T-cell (primary cell): ENCODE measurements at regions not wholly inside any gene's neighbourhood (a gene's known extent, or its start where the extent isn't known, plus 50 kb on each side); places are given as distances from the start of the nearest gene placed in this dataset.

Source experiments
- ATAC-seq, 4 experiments: fragments of 200-7000 bp in 3 of 4; fragments of 150-1000 bp in 1 of 4; cut with Tn5 transposase; replicated peaks in 1 of 4; 1 replicate in 3 of 4; 2 replicates in 1 of 4; pipeline ENCODE4 v1.10.0; 2021; ENCODE audit warnings: moderate library complexity in 3 of 4, mild to moderate bottlenecking in 2 of 4, moderate number of reproducible peaks in 1 of 4
- CTCF ChIA-PET, 2 donors: fragments of 300-600 bp; sonication (Branson Sonifier 250); formaldehyde crosslinking; loops; one replicate each; lab custom pipeline; 2022; ENCODE audit warnings: antibody characterized with exemption in 2 of 2; lab: Charles Lee
- POLR2A ChIA-PET, 2 donors: fragments of 300-600 bp; sonication (Branson Sonifier 250); formaldehyde crosslinking; loops; one replicate each; lab custom pipeline; 2022; ENCODE audit warnings: antibody characterized with exemption in 2 of 2; lab: Charles Lee
- DNase-seq, 35 experiments: peaks; one replicate each; pipeline versions ENCODE4 v3.0.0 to v3.0.0-alpha.2; 2013 to 2023
- H3K27ac ChIP-seq: one replicate; pipeline ENCODE4 v1.5.1; 2013; ENCODE audit warnings: low read length
- H3K27me3 ChIP-seq, 2 experiments: replicated peaks in 1 of 2; 1 replicate in 1 of 2; 2 replicates in 1 of 2; pipeline versions ENCODE4 v1.6.1 to v1.7.0; 2013; ENCODE audit warnings: low read length in 1 of 2, mixed read lengths in 1 of 2; ENCODE audit not compliant: control insufficient read depth in 2 of 2, insufficient read depth in 2 of 2; ENCODE audit errors: extremely low read depth in 1 of 2
- H3K36me3 ChIP-seq, 2 donors: 1 replicate in 1 of 2; 2 replicates in 1 of 2; pipeline versions ENCODE4 v1.6.1 to v1.7.0; 2013; ENCODE audit warnings: low read length in 1 of 2; ENCODE audit not compliant: control insufficient read depth in 2 of 2, insufficient read depth in 1 of 2; ENCODE audit errors: extremely low read depth in 1 of 2
- H3K4me1 ChIP-seq, 2 experiments: 1 replicate in 1 of 2; 2 replicates in 1 of 2; pipeline versions ENCODE4 v1.6.1 to v1.7.0; 2013; ENCODE audit warnings: low read length in 2 of 2, mixed read lengths in 1 of 2; ENCODE audit not compliant: insufficient read depth in 2 of 2, control insufficient read depth in 1 of 2; ENCODE audit errors: extremely low read depth in 1 of 2
- H3K4me3 ChIP-seq, 2 donors: 1 replicate in 1 of 2; 2 replicates in 1 of 2; pipeline versions ENCODE4 v1.5.1 to v1.7.0; 2013; ENCODE audit warnings: mild to moderate bottlenecking in 2 of 2, low read length in 1 of 2, moderate library complexity in 1 of 2; ENCODE audit not compliant: control insufficient read depth in 1 of 2; ENCODE audit errors: extremely low read depth in 1 of 2
- H3K9me3 ChIP-seq: 2 replicates; pipeline ENCODE4 v1.7.0; 2013
- H3K27ac Mint-ChIP-seq, 2 donors: one replicate each; pipeline ENCODE4 v1.8.0; 2020 to 2021; ENCODE audit warnings: mild to moderate bottlenecking in 2 of 2, mixed read lengths in 2 of 2
- H3K27me3 Mint-ChIP-seq, 2 donors: one replicate each; pipeline ENCODE4 v1.8.0; 2021 to 2022; ENCODE audit warnings: mixed read lengths in 2 of 2
- H3K36me3 Mint-ChIP-seq: one replicate; pipeline ENCODE4 v1.8.0; 2021; ENCODE audit warnings: mixed read lengths
- H3K4me1 Mint-ChIP-seq, 3 donors: one replicate each; pipeline ENCODE4 v1.8.0; 2020 to 2022; ENCODE audit warnings: mixed read lengths in 3 of 3, mild to moderate bottlenecking in 1 of 3
- H3K4me3 Mint-ChIP-seq, 3 donors: one replicate each; pipeline ENCODE4 v1.8.0; 2020 to 2022; ENCODE audit warnings: mild to moderate bottlenecking in 3 of 3, mixed read lengths in 3 of 3, moderate library complexity in 3 of 3
- H3K9me3 Mint-ChIP-seq, 3 donors: one replicate each; pipeline ENCODE4 v1.8.0; 2020 to 2022; ENCODE audit warnings: mixed read lengths in 3 of 3
- WGBS: methylation state at CpG from one replicate; pipeline ENCODE4 v1.1.5; 2013; ENCODE audit warnings: missing lambda C conversion rate; ENCODE audit not compliant: insufficient coverage; 5-methylcytosine and 5-hydroxymethylcytosine counted together

DNA sequence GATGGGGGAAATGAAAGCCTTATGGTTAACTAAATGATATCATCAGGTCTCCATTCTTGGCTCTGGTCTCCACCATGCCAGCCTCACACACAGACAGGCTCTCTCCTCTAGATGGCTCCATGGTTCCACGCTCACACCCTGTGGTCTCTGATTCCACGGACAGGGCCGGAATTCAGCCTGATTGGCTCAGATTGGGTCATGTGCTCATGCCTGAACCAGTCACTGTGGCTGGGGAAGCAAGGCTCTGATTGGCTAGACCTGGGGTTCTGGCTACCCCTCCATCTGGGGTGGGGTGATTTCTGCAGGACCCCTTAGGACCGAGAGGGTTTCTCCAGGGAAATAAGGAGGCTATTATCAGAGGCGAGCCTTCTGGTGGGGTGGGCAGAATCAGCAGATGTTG lies 277.0 kb downstream of the PTPRU start:
- WGBS, result 54% methylated on average over 5 of the region's 5 CpGs
- H3K4me3 Mint-ChIP-seq, result no peak overlapping the region
- no peak for DNase-seq
- Histone ChIP-seq H3K27me3 (peaks cover 0 to 22% of the 10 kb centered on the region in 2 experiments), H3K4me3 (no peak overlapping the region), H3K9me3 (no peaks in the 10 kb centered on the region), H3K4me1 (no peaks in the 10 kb centered on the region), H3K36me3 (no peaks in the 10 kb centered on the region), H3K27ac (no peak overlapping the region)
- ATAC-seq, result no peak
- ChIA-PET CTCF (no interaction called here), POLR2A (no interaction called here)
- H3K27me3 Mint-ChIP-seq, result peaks cover 0 to 15% of the 10 kb centered on the region in 2 donors
- H3K9me3 Mint-ChIP-seq, result peaks cover 4 to 5% (median 5%) of the 10 kb centered on the region in 3 donors
- H3K36me3 Mint-ChIP-seq, result no peaks in the 10 kb centered on the region
- no peak overlapping the region for H3K27ac Mint-ChIP-seq
- no peaks in the 10 kb centered on the region for H3K4me1 Mint-ChIP-seq

DNA sequence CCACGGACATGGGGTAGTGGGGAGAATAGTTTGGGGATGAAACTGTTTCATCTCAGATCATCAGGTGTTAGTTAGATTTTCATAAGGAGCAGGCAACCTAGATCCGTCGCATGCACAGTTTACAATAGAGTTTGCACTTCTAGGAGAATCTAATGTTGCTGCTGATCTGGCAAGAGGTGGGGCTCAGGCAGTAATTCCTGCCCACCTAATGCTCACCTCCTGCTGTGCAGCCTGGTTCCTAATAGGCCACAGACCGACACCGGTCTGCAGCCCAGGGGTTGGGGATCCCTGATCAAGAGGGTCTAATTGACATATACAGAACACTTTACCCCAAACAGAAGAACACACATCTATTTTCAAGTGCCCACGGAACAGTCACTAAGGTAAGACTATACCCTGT lies 275.1 kb downstream of the PTPRU start:
- H3K4me3 ChIP-seq, result no peak overlapping the region
- H3K27me3 ChIP-seq, result peaks cover 0 to 23% of the 10 kb centered on the region in 2 experiments
- H3K4me1 ChIP-seq, result no peaks in the 10 kb centered on the region
- WGBS, result 100% methylated on average over 3 of the region's 6 CpGs
- Mint-ChIP-seq H3K4me3 (no peak overlapping the region), H3K9me3 (peaks cover 4 to 5% (median 5%) of the 10 kb centered on the region in 3 donors), H3K4me1 (no peaks in the 10 kb centered on the region), H3K36me3 (no peaks in the 10 kb centered on the region), H3K27me3 (peaks cover 6 to 24% of the 10 kb centered on the region in 2 donors), H3K27ac (no peak overlapping the region)
- DNase-seq (no peak), ATAC-seq (no peak)
- H3K27ac ChIP-seq, result no peak overlapping the region
- ChIA-PET CTCF (no interaction called here), POLR2A (no interaction called here)
- no peaks in the 10 kb centered on the region for H3K36me3 ChIP-seq
- no peaks in the 10 kb centered on the region for H3K9me3 ChIP-seq

DNA sequence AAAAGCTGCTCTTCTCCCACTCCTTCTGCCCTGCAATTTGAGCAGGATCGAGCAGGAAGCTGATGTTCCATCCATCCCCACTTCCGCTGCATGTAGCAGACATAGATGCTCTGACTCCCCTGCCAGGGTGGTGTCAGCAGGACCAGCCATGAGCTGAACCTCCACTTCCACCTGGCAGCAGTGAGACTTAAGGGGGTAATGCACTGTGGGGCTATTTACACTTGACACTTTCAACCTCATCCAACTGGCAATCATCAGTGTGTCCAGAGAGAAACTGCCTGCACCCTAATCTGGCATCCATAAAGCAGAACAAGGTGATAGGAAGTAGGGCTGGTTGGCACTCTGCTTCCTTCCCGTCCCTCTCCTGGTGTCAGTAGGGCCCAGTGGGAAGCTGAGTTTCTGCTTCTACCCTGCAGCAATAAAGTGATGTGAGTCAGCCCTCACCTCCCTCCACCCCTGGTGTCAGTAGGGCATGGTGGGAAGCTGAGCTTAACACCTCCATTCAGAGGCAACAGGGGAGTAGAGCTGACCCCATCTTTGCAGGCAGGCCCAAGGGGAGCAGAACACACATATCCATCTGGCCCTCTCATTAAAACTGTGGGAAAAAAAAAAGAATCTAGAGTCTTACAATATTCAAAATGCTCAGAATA lies 272.3 kb downstream of the PTPRU start:
- H3K4me3 Mint-ChIP-seq, result no peak overlapping the region
- ChIA-PET POLR2A (no interaction called here), CTCF (no interaction called here)
- WGBS, result no CpG with 5 or more reads among the region's 3 CpGs
- peaks cover 0 to 28% of the 10 kb centered on the region in 2 experiments for H3K27me3 ChIP-seq
- H3K9me3 ChIP-seq, result no peaks in the 10 kb centered on the region
- DNase-seq (no peak), ATAC-seq (no peak)
- H3K4me1 ChIP-seq, result no peaks in the 10 kb centered on the region
- H3K27ac Mint-ChIP-seq, result no peak overlapping the region
- H3K27ac ChIP-seq, result no peak overlapping the region
- H3K36me3 Mint-ChIP-seq, result no peaks in the 10 kb centered on the region
- no peaks in the 10 kb centered on the region for H3K4me1 Mint-ChIP-seq
- peaks cover 4 to 5% (median 5%) of the 10 kb centered on the region in 3 donors for H3K9me3 Mint-ChIP-seq
- no peaks in the 10 kb centered on the region for H3K36me3 ChIP-seq
- peaks cover 20 to 32% of the 10 kb centered on the region in 2 donors for H3K27me3 Mint-ChIP-seq
- no peak overlapping the region for H3K4me3 ChIP-seq

DNA sequence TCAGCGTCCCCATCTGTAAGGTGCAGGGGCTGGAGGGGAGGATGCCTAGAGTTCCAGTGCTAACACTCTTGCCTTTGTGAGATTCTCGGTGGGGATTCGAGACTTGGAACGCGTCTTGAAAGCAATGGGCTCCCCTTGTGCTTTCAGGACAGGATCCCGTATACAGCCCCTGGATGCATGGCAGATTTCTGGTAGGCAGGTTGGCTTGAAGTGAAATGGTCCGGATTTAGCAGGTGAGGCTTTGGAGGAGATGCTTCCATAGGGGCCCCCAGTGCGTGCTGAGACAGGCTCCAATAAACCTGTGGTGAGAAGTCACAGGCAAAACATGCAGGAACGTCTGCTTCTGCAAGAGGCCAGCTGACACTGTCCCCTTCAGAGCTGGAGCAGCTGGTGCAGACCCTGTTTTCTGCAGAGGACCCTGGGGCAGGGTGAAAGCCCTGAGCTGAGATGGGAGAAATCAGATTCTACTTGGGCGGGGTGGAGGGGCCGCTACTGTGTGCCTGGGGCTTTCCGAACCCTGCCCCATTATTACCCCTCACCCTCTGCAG lies 270.4 kb downstream of the PTPRU start:
- peaks cover 2 to 3% (median 3%) of the 10 kb centered on the region in 3 donors for H3K9me3 Mint-ChIP-seq
- Histone ChIP-seq H3K27ac (no peak overlapping the region), H3K27me3 (peaks cover 0 to 37% of the 10 kb centered on the region in 2 experiments), H3K9me3 (no peaks in the 10 kb centered on the region), H3K4me1 (no peaks in the 10 kb centered on the region), H3K36me3 (no peaks in the 10 kb centered on the region), H3K4me3 (no peak overlapping the region)
- ChIA-PET CTCF (no interaction called here), POLR2A (no interaction called here)
- H3K27ac Mint-ChIP-seq, result no peak overlapping the region
- WGBS, result 87% methylated on average over 9 of the region's 12 CpGs
- ATAC-seq (no peak), DNase-seq (no peak)
- H3K27me3 Mint-ChIP-seq, result peaks cover 31 to 40% of the 10 kb centered on the region in 2 donors
- H3K4me1 Mint-ChIP-seq, result no peaks in the 10 kb centered on the region
- no peaks in the 10 kb centered on the region for H3K36me3 Mint-ChIP-seq
- no peak overlapping the region for H3K4me3 Mint-ChIP-seq

DNA sequence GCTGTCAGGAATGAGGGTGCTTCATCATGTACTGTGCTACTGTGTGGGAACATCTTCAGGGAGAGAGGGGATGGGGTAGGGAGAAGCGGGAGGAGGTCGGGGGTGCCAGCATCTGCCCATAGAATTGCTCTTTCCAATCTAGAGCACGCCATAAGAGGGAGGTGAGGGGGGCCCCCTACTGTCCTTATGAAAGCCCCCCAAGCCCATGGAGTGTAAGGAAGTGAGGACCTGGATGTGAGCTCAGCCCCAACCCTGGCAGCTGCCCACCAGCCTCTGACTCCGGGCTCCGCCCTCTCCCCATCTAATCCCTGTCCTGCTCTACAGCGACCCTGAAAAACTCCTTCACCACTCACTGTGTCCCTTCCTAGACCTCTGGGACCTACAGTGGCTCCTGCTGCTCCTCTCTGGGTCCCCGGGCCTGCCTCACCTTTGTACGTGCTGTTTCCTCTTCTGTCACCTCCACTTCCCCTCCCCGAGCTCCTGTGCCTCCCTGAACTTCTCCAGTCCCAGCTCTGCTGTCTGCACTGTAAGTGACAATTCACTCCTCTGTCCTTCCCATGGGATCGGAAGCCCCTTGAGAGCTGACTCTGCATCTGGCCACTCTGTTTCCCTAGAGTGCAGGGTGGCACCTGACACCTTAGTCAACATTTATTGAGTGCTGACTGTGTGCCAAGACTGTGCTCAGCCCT lies 269.4 kb downstream of the PTPRU start:
- no peaks in the 10 kb centered on the region for H3K9me3 Mint-ChIP-seq
- WGBS, result 58% methylated on average over 7 of the region's 10 CpGs
- ATAC-seq (no peak), DNase-seq (no peak)
- peaks cover 33 to 37% of the 10 kb centered on the region in 2 donors for H3K27me3 Mint-ChIP-seq
- no peaks in the 10 kb centered on the region for H3K9me3 ChIP-seq
- H3K36me3 Mint-ChIP-seq, result no peaks in the 10 kb centered on the region
- H3K27me3 ChIP-seq, result peaks cover 0 to 39% of the 10 kb centered on the region in 2 experiments
- CTCF ChIA-PET, result no interaction called here
- H3K4me3 ChIP-seq, result no peak overlapping the region
- no peaks in the 10 kb centered on the region for H3K4me1 Mint-ChIP-seq
- H3K4me1 ChIP-seq, result no peaks in the 10 kb centered on the region
- H3K36me3 ChIP-seq, result no peaks in the 10 kb centered on the region
- no peak overlapping the region for H3K27ac ChIP-seq
- H3K27ac Mint-ChIP-seq, result no peak overlapping the region
- H3K4me3 Mint-ChIP-seq, result no peak overlapping the region
- POLR2A ChIA-PET, result no interaction called here

DNA sequence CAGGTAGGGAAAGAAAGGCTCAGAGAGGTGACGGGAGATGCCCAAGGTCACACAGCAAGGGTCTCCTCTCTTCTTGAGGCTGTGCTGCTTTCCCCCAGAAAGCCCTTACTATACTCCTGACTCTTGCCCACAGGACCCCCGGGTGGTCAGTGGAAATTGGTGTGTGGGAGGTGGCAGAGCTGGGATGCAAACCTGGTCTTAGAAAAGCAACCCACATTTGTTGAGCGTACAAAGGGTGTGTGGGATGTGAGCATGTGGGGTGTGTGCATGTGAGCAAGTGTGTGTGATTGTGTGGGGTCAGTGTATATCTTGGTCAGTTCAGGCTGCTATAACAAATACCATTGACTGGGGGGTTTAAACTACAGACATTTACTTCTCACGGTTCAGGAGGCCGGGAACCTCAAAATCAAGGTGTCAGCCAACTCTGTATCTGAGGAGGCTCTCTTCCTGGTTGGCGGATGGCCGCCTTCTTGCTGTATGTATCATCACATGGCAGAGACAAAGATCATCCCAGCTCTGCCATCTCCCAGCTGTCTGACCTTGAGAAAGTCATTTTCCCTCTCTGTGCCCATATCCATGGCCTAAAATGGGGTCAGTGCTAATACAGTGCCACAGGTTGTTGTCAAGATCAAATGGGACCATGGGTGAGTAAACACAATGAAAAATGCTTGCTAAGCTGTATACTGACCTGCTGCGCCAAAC lies 268.5 kb downstream of the PTPRU start:
- H3K4me1 ChIP-seq, result no peaks in the 10 kb centered on the region
- ChIA-PET CTCF (no interaction called here), POLR2A (no interaction called here)
- Mint-ChIP-seq H3K4me1 (no peaks in the 10 kb centered on the region), H3K36me3 (no peaks in the 10 kb centered on the region), H3K9me3 (no peaks in the 10 kb centered on the region), H3K4me3 (no peak overlapping the region), H3K27me3 (peaks cover 34 to 42% of the 10 kb centered on the region in 2 donors), H3K27ac (no peak overlapping the region)
- no peaks in the 10 kb centered on the region for H3K36me3 ChIP-seq
- peaks cover 0 to 42% of the 10 kb centered on the region in 2 experiments for H3K27me3 ChIP-seq
- ATAC-seq (no peak), DNase-seq (no peak)
- WGBS, result 84% methylated on average over 7 of the region's 8 CpGs
- H3K9me3 ChIP-seq, result no peaks in the 10 kb centered on the region
- no peak overlapping the region for H3K27ac ChIP-seq
- H3K4me3 ChIP-seq, result no peak overlapping the region
